ENCODE measurements at regions not wholly inside any gene's neighbourhood (a gene's known extent, or its start where the extent isn't known, plus 50 kb on each side); places are given as distances from the start of the nearest gene placed in this dataset.
A peak's percentile ranks its signal among the peaks of the same experiment; 100 is the strongest.
"Not testable (repeated sequence)": the region's sequence is repeated elsewhere in the genome, so short reads cannot be mapped to it uniquely, and the experiment has no call there.

- DNase-seq (ENCODE audit: low spot score); intact Hi-C loops (cut with DNase I): not testable (repeated sequence)
Observed at GRCh38 chr1:120941066-120941465, 51.5 kb downstream of the PPIAL4A start.

- intact Hi-C loops (cut with DNase I); DNase-seq (ENCODE audit: low spot score): not testable (repeated sequence)
Observed at GRCh38 chr1:120941836-120942217, 52.3 kb downstream of the PPIAL4A start.

- peak; percentile 82 for DNase-seq (ENCODE audit: low spot score)
- intact Hi-C loops (cut with DNase I) = not testable (repeated sequence)
Observed at GRCh38 chr1:120942218-120942944, 52.8 kb downstream of the PPIAL4A start.

- intact Hi-C loops (cut with DNase I); DNase-seq (ENCODE audit: low spot score): not testable (repeated sequence)
Observed at GRCh38 chr1:120942945-120943319, 53.4 kb downstream of the PPIAL4A start.

- DNase-seq (ENCODE audit: low spot score); intact Hi-C loops (cut with DNase I): not testable (repeated sequence)
Observed at GRCh38 chr1:120944691-120945090, 55.1 kb downstream of the PPIAL4A start.

GRCh38 chr1:120945122-120945521, 55.6 kb downstream of the PPIAL4A start:
- DNase-seq (ENCODE audit: low spot score); intact Hi-C loops (cut with DNase I): not testable (repeated sequence)

GRCh38 chr1:120947114-120947513, 57.5 kb downstream of the PPIAL4A start:
- DNase-seq (ENCODE audit: low spot score); intact Hi-C loops (cut with DNase I): not testable (repeated sequence)

GRCh38 chr1:120949724-120950123, 60.2 kb downstream of the PPIAL4A start:
- intact Hi-C loops (cut with DNase I); DNase-seq (ENCODE audit: low spot score): not testable (repeated sequence)

GRCh38 chr1:120950633-120951032, 61.1 kb downstream of the PPIAL4A start:
- intact Hi-C loops (cut with DNase I); DNase-seq (ENCODE audit: low spot score): not testable (repeated sequence)

- intact Hi-C loops (cut with DNase I); DNase-seq (ENCODE audit: low spot score): not testable (repeated sequence)
Observed at GRCh38 chr1:120951100-120951499, 61.5 kb downstream of the PPIAL4A start.

- DNase-seq (ENCODE audit: low spot score); intact Hi-C loops (cut with DNase I): not testable (repeated sequence)
Observed at GRCh38 chr1:120952207-120952870, 62.8 kb downstream of the PPIAL4A start.

- intact Hi-C loops (cut with DNase I); DNase-seq (ENCODE audit: low spot score): not testable (repeated sequence)
Observed at GRCh38 chr1:120952871-120953265, 63.3 kb downstream of the PPIAL4A start.

- intact Hi-C loops (cut with DNase I) = no loop called here
- no peak for DNase-seq (ENCODE audit: low spot score)
Observed at GRCh38 chr1:120954736-120955135, 65.2 kb downstream of the PPIAL4A start.

GRCh38 chr1:120955961-120956360, 66.4 kb downstream of the PPIAL4A start:
- intact Hi-C loops (cut with DNase I); DNase-seq (ENCODE audit: low spot score): not testable (repeated sequence)

- DNase-seq (ENCODE audit: low spot score) = not testable (repeated sequence)
Observed at GRCh38 chr1:120966018-120966417, 76.4 kb downstream of the PPIAL4A start.

GRCh38 chr1:120972863-120973262, 83.3 kb downstream of the PPIAL4A start:
- intact Hi-C loops (cut with DNase I); DNase-seq (ENCODE audit: low spot score): not testable (repeated sequence)

More at GRCh38 chr1:120966018-120966417, 76.4 kb downstream of the PPIAL4A start:
- intact Hi-C loops (cut with DNase I) = not testable (repeated sequence)

- intact Hi-C loops (cut with DNase I) = not testable (repeated sequence)
Observed at GRCh38 chr1:120973836-120974235, 84.3 kb downstream of the PPIAL4A start.

GRCh38 chr1:120977279-120977678, 87.7 kb downstream of the PPIAL4A start:
- intact Hi-C loops (cut with DNase I); DNase-seq (ENCODE audit: low spot score): not testable (repeated sequence)

More at GRCh38 chr1:120973836-120974235, 84.3 kb downstream of the PPIAL4A start:
- DNase-seq (ENCODE audit: low spot score) = not testable (repeated sequence)

GRCh38 chr1:120981489-120982094, 92.0 kb downstream of the PPIAL4A start:
- DNase-seq (ENCODE audit: low spot score); intact Hi-C loops (cut with DNase I): not testable (repeated sequence)

- DNase-seq (ENCODE audit: low spot score); intact Hi-C loops (cut with DNase I): not testable (repeated sequence)
Observed at GRCh38 chr1:120994614-120995013, 105.0 kb downstream of the PPIAL4A start.
